ENCODE measurements at regions not wholly inside any gene's neighbourhood (a gene's known extent, or its start where the extent isn't known, plus 50 kb on each side); places are given as distances from the start of the nearest gene placed in this dataset.
A peak's percentile ranks its signal among the peaks of the same experiment; 100 is the strongest.

DNA sequence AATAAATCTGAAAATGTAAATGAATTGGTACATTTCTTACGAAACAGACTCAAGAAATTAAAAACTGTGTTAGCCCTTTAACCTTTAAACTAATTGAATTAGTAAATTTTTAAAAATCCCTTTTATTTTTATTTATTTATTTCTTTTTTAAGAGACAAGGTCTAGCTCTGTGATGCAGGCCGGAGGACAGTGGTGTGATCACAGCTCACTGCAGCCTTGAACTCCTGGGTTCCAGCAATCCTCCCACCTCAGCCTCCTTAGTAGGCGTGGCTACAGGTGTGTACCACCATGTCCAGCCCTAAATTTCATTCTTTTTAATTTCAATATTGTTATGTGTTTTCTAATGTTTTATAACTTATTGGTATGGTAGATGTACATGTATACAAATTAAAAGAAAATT lies 72.6 kb downstream of the MYEOV start:
- DNase-seq = no peak

DNA sequence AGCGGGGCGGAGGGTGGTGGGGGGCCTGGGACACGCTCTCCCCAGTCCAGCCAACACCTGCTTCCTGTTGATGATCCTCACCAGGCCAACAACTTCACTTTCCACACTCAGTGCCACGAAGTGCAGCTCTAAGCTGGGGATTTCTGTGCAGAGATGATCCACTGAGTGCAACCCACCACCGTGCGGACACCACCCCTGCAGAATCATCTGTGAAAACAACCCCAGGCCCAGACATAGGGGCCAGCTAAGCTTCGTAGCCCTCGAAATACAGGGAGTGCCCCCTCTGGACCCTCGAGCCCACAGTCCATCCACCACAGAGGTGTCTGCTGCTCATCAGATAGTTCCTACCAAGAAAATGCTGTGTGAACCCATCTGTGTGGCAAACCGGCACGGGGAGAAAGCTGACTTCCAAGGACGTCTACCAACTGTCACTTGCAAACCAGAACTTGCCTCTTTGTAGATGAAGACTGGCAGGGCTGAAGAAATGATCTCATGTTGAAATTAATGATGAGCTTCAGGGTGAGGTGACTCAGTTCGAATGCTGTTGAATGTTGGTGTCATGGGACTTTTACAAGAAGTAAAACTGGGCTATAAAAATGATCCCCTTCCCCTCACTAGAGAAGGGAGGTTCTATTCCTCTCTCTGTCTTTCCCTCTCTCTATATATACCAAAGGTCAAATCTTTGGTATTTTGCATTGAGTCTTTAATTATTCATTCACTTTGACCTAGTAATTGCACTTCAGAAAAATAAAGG lies 73.4 kb downstream of the MYEOV start:
- no peak for DNase-seq

DNA sequence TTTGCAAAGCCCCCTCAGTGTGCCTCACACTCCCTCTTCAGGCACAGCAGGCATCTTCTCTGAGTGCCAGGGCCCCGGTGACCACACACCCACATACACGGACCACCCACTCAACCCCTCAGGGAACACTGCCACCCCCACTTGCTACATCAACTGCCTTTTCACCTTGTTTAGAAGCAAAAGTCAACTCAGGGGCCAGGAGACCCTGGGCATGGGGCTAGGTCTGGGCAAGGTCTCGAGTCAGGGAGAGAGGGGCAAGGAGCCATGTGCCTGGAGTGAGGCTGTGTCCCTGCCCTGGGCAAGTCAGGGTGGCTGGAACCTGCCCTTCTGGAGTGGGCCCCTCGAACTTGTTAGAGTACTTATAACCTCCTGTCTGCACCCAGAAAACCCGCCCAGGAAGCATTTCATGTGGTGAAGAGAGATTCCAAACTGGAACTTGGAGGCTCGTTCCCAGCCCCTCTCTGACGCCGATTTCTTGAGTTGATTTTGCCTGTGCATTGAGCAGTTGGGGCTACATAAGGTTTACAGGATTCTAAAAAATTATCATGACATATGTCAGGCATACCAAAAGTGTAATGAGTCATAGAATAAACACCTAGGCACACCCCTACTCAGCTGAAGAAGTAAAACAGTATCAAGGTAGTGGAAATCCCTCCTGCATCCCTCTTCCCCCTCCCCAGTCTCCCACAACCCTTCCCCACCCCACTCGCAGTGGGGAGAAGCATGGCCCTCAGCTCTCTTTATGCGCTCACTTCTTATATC lies 74.3 kb downstream of the MYEOV start:
- no peak for DNase-seq

DNA sequence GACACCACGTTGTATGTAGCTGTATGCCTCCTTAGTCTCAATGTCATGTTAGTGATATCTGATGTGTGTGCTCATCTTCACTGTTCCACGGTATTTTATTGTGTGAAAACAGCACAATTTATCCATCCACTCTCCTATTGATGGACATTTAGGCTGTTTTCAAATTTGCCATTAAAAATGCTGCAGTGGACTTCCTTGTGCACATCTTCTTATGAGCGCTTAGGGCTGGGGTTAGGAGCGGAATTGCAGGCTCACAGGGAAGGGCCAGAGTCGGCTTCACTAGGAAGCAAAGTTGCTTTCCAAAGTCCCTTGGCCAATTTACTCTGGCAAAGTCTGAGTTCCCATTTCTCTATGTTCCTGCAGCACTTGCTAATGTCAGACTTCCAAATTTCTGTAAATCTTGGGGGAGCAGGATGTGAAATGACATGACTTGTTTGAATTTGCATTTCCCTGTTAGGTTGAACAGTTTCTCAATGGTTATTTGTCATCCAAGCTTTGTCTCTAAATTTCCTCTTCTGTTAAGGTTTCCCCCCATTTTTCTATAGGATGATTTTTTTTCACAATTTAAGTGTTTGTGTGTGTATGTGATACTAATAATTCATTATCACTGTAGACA lies 75.4 kb downstream of the MYEOV start:
- DNase-seq = no peak

DNA sequence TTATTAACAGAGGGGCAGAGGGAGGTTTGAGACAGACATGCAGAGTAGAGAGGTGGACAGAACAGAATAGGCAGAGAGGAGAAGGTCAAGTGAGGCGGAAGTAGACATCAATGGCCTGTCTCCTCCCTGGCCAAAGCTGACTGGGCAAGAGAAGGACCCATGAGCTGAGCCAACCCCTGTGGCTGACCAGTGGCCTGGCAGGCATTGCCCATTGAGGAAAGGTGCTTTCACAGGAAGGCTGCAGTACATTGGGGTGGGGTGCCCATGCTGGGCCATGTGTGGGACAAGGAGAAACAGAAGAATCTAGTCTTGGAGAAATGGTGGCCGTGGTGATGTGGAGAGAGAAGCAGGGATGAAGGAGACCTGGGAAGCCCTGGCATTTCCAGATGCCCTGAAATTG lies 76.0 kb downstream of the MYEOV start:
- DNase-seq = no peak

DNA sequence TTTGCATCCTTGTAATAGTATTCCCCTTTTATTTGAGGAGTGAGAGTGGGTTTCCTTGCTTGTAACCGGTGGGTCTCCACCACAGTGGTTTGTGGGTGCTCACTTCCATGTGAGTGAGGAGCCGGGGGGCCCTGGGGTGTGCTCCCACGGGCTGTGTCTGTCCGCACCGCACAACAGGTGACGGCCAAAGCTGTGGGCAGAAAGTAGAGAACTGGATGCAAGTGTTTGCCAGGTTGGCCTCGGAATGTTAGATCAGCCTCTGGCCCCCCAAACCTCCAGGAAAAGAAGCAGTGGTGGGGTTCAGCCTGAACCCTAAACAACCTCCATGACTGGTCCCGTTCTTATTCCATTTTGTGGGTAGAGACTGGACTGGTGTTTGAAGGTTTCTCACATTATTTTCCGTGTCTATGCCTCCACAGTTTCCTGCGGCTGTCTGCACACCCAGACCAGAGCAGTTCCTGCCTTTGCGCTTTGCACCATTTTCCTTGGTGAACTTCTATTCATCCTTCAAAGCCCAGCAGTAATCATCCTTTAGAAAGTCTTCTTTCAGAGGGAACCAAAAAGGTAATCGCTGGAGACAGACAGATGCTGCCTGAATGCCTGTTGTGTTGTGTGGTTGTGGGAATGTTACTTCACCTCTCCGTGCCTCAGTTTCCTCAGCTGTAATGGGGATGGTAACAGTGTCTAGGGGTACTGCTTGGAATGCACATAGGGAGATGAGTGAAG lies 77.2 kb downstream of the MYEOV start:
- DNase-seq = peak; percentile 6

DNA sequence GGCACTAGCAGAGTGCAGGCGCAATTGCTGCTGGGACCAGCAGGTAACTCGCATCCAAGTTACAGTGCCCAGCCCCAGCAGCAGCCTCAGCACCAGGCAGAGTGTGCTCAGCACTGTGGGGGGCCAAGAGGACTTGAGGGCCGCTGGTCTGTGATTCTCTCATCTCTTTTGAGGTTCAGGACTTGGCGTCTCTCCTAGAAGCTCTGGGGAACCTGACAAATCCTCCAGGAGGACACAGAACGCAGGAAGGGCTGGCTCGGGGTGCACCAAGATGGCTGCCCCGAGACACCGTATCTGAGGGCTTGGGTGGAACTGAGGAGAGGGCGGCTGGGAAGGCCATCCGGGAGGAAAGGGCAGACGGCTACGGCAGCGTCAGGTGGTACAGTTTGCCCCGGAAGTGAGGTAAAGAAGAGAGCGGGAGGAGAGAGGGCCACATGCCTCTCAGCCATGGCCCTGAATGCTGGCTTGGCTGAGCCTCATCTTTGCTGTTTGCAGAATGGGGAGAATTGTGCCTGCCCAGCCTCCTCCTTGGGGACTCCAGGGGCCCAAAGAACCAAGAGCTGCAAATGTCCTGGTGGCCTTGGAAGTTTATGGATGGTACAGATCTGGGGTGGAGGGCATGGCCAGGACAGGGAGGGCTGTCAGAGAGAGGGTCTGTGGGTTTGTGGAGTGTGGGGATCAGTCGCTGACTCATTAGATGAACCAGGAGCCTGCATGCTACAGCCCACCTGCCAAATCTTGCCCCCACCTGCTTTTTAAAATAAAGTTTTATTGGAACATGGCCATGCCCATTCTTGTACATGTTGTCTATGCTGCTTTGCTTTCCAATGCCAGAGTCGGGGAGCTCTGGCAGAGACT lies 78.0 kb downstream of the MYEOV start:
- peak; percentile 30 for DNase-seq

DNA sequence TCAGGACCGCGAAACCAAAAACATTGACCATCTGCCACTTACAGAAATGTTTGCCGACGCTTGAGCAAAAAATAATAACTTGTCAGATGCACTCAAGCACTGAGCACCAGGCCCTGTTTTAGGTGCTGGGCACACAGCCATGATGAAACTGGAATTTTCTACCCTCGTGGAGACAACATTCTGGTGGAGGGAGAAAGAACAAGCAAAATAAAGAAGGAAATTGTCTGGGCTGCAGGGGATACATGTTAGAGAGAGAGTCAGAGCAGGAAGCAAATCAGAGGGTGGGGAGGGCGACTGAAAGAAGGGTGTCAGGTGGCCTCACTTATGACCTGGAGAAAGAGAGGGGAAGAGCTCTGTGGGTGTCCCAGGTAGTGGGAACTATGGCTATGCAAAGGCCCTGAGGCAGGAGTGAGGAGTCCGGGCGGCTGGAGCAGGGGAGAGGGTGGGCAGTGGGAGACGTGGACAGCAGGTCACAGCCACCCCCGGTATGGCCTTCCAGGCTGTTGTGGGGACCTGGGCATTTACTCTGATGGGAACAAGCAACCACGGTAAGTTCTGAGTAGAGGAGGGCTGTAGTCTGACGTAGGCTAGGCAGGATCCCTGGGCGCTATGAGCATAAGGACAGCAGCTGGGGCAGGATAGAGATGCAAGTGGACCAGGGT lies 78.8 kb downstream of the MYEOV start:
- DNase-seq = peak; percentile 35

DNA sequence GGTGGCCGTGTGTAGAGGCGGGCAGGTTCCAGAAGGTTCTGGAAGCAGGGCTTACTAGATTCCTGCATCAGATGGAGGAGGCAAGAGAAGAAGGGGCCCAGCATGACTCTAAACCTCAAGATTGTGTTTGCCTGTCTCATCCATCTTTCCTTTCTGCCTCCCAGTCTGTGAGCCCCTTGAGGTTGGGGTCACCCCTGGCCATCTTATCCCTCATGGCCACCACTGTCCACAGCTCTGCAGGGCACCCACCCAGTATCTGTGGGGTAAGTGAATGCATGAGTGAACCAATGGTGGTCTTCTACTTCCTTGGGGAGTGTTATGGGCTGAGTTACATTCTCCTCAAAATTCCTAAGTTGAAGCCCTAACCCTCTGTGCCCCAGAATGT lies 79.3 kb downstream of the MYEOV start:
- DNase-seq = peak; percentile 12

DNA sequence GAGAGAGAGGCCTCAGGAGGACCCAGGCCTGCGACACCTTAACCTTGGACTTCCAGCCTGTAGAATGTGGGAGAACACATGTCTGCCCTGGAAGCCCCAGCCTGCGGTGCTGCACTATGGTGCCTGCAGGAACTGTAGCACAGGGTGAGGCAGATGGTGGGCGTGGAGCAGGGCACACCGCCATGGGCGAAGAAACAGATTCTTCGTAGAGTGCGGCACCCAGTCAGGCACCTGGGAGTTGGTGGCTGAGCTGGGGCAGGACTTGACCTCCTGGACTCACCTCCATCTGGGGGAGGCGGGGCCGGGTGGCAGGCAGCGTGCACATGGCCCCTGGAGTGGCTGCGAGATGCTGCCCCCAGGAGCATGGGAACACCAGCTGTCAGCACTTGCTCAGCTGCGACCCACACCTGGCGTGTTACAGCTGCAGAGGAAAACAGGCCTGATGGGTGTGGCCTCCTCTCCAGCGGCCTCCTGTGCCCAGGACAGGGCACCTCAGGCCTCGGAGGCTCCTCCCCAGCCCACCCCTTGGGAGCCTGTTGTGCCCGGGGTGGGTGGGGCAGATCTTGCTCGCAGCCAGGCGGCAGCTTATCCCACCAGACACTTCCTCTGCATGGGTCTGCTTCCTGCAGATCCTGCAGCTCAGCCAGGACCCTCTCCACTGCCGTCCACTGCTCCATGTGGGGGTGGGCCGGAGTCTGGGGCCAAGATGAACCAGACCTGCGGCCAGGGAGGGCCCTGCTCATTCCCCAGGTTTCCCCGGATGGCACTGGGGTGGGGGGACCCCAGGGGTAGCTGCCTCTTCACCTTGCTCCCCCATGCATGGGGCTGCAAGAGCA lies 80.4 kb downstream of the MYEOV start:
- DNase-seq = peak; percentile 55

DNA sequence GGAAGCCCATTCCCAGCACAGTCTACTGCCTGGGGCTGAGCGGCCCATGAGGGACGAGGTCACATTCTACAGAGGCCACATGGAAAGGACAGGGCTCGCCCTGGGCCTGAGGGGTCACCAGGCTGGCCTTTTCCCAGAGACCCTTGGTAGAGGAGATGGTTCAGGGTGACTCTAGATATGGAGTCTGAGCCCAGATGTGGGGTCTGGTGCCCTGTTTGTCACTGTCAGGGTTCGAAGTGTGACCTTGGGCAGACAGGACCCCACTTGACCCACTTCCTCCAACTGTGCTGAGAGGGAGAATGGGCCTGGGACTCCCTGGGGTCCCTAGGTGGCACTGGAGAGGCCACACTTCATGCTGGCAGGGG lies 81.0 kb downstream of the MYEOV start:
- DNase-seq = no peak

DNA sequence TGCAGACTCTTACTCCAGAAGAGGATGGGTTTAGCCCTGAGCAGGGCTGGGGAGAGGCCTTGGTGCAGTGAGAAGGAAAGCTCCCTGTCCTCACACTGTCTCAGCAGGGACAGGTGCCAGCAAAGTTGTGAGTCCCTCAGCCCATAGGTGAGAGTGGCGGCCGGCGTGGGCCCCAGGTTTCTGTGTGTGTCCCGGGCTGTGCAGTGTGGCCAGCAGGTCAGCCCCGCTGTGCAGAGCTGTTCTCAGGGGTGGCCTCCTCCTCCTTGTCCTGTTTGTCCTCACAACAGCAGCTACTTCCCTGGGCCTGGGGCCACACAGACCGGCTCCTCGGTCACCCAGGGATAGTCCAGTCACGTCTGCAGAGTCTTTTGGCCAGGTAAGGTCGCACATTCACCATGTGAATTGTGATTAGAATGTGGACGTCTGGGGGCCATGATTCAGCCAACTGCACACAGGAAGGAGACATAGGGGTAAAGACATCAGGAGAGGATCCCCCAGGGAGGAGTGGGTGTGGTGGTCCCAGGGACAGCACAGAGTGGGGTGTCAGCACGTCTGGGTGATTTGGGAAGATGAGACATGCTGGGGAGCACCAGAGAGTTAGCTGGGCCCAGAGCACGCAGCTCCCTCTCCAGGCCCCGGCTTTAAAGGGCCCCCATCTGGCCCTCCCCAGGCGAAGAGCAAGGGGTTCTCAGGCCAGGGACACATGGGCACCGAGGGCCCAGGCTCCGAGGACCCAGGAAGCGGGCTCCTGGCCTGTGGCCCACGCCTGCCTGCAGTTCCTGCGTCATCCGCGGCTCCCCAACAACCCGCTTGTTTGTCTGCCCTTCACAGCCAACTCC lies 81.6 kb downstream of the MYEOV start:
- peak; percentile 51 for DNase-seq

DNA sequence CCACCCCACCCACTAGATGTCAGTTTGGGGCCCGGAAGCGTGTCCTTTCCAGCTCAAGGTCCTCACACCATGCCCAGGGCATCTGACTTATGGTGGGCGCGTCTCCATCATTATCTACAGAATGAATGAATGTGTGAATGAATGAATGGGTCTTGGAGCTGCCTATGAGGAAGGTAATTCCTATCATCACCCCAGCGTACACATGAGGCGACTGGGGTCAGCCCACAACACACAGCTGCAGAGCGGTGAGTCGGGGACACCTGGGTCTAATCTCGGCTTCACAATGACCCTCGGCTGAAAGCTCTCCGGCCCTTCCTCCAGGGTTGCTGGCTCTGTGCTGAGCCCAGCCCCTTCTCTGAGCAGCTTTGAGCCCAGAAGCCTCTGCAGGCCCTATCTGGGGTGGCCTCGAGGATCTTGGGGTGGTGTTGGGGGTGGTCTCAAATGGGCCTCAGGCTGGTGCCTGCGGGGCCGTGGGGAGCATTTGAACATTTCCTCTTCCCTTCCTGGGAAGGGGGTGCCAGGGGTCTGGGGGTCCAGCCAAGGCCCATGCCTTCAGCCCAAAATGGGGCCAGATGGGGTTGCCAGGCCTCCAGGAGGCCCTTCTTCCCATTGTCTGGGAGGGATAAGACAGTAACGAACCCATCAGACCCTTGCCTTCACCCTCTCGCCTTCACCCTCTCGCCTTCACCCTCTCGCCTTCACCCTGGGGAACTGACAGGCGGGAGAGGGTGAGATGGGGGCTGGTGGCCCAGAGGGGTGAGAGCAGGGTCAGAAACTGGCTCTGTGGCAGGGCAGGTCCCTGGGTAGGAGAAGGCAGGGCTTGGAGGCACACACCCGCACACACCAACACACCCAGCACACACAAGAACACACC lies 82.4 kb downstream of the MYEOV start:
- no peak for DNase-seq

DNA sequence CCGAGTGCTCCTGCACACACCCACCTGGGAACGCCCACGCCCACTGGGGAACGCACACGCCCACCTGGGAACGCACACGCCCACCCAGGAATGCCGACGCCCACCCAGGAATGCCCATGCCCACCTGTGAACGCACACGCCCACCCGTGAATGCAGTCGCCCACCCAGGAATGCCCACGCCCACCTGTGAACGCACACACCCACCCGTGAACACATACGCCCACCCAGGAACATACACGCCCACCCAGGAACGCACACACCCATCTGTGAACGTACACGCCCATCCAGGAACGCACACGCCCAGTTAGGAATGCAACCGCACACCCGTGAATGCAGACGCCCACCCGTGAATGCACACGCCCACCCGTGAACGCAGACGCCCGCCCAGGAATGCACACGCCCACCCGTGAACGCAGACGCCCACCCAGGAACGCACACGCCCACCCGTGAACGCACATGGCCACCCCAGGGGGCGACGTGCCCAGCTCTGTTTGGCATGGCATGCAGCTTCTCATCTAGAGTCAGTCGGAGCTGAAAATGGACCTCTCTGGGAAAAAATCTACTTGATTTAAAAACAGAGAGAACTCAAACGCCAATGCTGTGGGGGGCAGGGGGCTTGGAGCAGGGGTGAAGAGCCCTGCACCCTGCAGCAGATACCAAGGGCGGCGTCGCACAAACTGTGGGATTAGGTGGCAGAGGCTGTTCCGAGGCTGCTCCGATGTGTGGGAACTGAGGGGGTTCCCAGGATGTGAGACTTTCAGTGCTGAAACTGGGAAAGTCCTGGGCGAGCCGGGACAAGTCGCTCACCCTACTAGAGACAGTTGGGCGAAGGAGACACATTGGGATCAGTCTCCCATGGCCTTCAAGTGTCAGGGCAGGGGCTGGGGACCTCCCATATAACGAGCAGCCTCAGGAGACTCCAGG lies 83.3 kb downstream of the MYEOV start:
- DNase-seq = no peak

DNA sequence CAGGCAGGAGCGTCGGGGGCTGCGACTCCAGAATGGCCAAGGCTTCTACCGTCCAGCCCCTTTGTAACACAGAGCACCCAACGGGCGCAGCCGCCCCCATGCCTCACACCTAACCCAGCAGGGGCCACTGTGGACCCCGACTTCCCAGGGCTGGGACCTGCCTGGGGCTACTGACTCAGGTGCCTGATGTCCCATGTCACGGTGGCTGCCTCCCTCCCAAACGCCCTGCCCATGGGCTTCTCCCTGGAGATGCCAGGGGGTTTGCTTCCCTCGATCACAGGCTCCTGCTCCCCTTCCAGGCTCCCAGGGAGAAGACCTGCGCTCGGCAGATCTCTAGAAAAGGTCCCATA lies 84.0 kb downstream of the MYEOV start:
- no peak for DNase-seq

DNA sequence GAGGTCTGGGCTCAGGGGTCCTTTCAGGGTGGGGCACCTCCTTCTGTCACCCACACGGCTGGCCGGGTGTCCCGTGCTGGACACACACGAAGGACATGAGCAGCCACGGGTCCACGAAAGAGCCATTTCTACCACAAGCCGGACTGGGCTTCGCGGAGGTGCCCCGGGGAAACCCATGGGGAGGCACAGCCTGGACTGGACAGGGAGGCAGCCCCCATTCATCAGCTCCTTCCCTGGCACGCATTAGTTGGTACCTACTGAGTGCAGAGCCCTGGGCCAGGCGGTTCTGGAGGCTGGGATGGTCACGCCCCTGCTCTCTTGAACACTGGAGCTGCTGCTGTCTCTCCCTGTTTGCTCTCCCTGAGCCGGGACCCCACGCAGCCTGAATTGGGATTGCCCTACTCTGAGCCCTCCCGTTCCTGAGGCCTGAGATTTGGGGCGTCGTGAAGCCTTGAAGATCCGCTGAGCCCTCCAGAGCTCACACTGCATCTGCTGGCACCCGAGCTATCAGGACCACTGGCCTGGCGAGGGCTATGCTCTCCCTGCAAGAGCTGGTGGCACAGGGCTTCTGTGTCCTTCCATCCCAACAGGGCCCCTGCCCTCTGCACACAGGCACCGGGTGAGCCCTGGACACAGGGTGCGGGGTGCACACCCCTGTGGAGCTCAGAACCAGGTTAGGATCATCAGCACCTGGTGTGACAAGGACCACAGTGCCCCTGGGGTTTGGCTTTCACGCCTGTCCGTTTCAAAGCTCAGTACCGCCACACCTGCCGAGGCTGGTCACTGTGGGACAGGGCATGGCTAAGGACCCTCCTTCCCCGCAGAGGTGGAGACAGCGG lies 84.6 kb downstream of the MYEOV start:
- DNase-seq = no peak

DNA sequence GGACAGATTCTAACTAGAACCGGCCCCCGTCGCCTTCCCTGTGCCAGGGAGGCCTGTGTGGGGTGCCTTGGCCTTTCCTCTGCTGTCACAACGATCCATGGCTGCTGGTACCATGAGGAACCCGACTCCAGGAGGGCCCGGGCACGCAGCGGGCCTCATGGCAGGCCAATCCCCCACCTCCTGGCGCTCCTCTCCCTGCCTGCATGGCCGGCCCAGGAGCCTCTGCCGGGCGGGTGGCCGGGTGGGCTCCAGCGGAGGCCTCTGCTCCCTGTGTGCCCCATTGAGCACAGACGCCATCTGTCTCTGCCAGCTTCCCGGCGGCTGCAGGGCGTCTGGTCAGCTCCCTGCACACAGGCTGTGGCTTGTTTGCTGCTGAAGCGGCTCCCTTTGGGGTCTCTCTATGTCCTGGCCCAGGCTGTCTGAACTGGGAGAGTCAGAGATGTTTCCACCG lies 86.5 kb downstream of the MYEOV start:
- DNase-seq = no peak

Data from islet precursor cell (in vitro differentiated cells).